ENCODE measurements at regions not wholly inside any gene's neighbourhood (a gene's known extent, or its start where the extent isn't known, plus 50 kb on each side); places are given as distances from the start of the nearest gene placed in this dataset.

GRCh38 chr10:3395458-3395861, 222.9 kb upstream of the PITRM1 start:
- FAIRE-seq (no peak), DNase-seq (ENCODE audit: low read depth, low spot score) (no peak)
- Histone ChIP-seq H3K9ac (replicated peaks; ENCODE audit: extremely low read depth, insufficient read depth, low read length) (no peak overlapping the region), H3K9me1 (replicated peaks; ENCODE audit: control insufficient read depth, extremely low read depth, insufficient read depth, low read length) (no peaks in the 10 kb centered on the region), H3K36me3 (ENCODE audit: control insufficient read depth in 2 of 2, extremely low read depth in 1 of 2, insufficient read depth in 2 of 2, low read length in 2 of 2) (no peaks in the 10 kb centered on the region), H3K79me2 (ENCODE audit: control insufficient read depth, insufficient read depth, low read length) (no peaks in the 10 kb centered on the region), H3K4me2 (ENCODE audit: insufficient read depth, low read length) (no peak overlapping the region), H3K27ac (ENCODE audit: insufficient read depth, low read depth, low read length) (no peak overlapping the region), H3K9me3 (replicated peaks; ENCODE audit: control insufficient read depth, insufficient read depth, low read length) (no peaks in the 10 kb centered on the region), H3K27me3 (ENCODE audit: control insufficient read depth in 2 of 2, insufficient read depth in 2 of 2, low read length in 2 of 2) (no peaks in the 10 kb centered on the region), H3K4me3 (replicated peaks in 1 of 3; ENCODE audit: insufficient read depth in 1 of 3, low read depth in 1 of 3, low read length in 3 of 3) (no peak overlapping the region), H4K20me1 (replicated peaks; ENCODE audit: control insufficient read depth, extremely low read depth, insufficient read depth, low read length) (no peaks in the 10 kb centered on the region), H2AFZ (ENCODE audit: low read depth, low read length) (no peak overlapping the region), H3K4me1 (ENCODE audit: control insufficient read depth, extremely low read depth, insufficient read depth, low read length) (peaks cover 18% of the 10 kb centered on the region)
- dilution Hi-C loops (cut with MboI; ENCODE audit: extremely low pct_ligation_motif_present, low sequenced_read_pairs), result no loop called here
- intact Hi-C loops (cut with micrococcal nuclease), result no loop called here
- CTCF ChIA-PET, result no interaction called here
- POLR2A ChIA-PET, result no interaction called here
- no TSS peak for BruUV-seq (replicated peaks)
- TF ChIP-seq JUN (IDR thresholded peaks at IDR 0.05; ENCODE audit: borderline replicate concordance, insufficient read depth, insufficient read length, low read depth), result no peak
- no peak for TF ChIP-seq POLR2AphosphoS5 (IDR thresholded peaks at IDR 0.05; ENCODE audit: insufficient read depth, low read depth, low read length)
- no peak for TF ChIP-seq GATA2 (IDR thresholded peaks at IDR 0.05; ENCODE audit: insufficient read depth, insufficient read length, low read depth, low read length)
- TF ChIP-seq POLR2A (IDR thresholded peaks at IDR 0.05; ENCODE audit: low read depth, low read length), result no peak
- no peak for TF ChIP-seq MYC (IDR thresholded peaks at IDR 0.05; ENCODE audit: low read depth, low read length)
- no peak for TF ChIP-seq FOS (IDR thresholded peaks at IDR 0.05; ENCODE audit: borderline replicate concordance, insufficient read depth, low read length)

- Histone ChIP-seq H2AFZ (ENCODE audit: low read depth, low read length) (no peak overlapping the region), H3K4me3 (replicated peaks in 1 of 3; ENCODE audit: insufficient read depth in 1 of 3, low read depth in 1 of 3, low read length in 3 of 3) (no peak overlapping the region), H3K36me3 (ENCODE audit: control insufficient read depth in 2 of 2, extremely low read depth in 1 of 2, insufficient read depth in 2 of 2, low read length in 2 of 2) (no peaks in the 10 kb centered on the region), H3K27ac (ENCODE audit: insufficient read depth, low read depth, low read length) (no peak overlapping the region), H3K79me2 (ENCODE audit: control insufficient read depth, insufficient read depth, low read length) (no peaks in the 10 kb centered on the region), H3K27me3 (ENCODE audit: control insufficient read depth in 2 of 2, insufficient read depth in 2 of 2, low read length in 2 of 2) (no peaks in the 10 kb centered on the region), H3K9me1 (replicated peaks; ENCODE audit: control insufficient read depth, extremely low read depth, insufficient read depth, low read length) (no peaks in the 10 kb centered on the region), H3K9me3 (replicated peaks; ENCODE audit: control insufficient read depth, insufficient read depth, low read length) (no peaks in the 10 kb centered on the region), H4K20me1 (replicated peaks; ENCODE audit: control insufficient read depth, extremely low read depth, insufficient read depth, low read length) (no peaks in the 10 kb centered on the region), H3K9ac (replicated peaks; ENCODE audit: extremely low read depth, insufficient read depth, low read length) (no peak overlapping the region), H3K4me1 (ENCODE audit: control insufficient read depth, extremely low read depth, insufficient read depth, low read length) (peaks cover 14% of the 10 kb centered on the region), H3K4me2 (ENCODE audit: insufficient read depth, low read length) (no peak overlapping the region)
- FAIRE-seq (no peak), DNase-seq (ENCODE audit: low read depth, low spot score) (no peak)
- no TSS peak for BruUV-seq (replicated peaks)
- CTCF ChIA-PET, result no interaction called here
- dilution Hi-C loops (cut with MboI; ENCODE audit: extremely low pct_ligation_motif_present, low sequenced_read_pairs), result no loop called here
- intact Hi-C loops (cut with micrococcal nuclease), result no loop called here
- POLR2A ChIA-PET, result interaction anchor here (0.5 kb wide), 1 partner anchor 9 kb away, joined by 4 read pairs; no protein-coding TSS in a partner anchor
- no peak for TF ChIP-seq MYC (IDR thresholded peaks at IDR 0.05; ENCODE audit: low read depth, low read length)
- no peak for TF ChIP-seq JUN (IDR thresholded peaks at IDR 0.05; ENCODE audit: borderline replicate concordance, insufficient read depth, insufficient read length, low read depth)
- no peak for TF ChIP-seq POLR2A (IDR thresholded peaks at IDR 0.05; ENCODE audit: low read depth, low read length)
- no peak for TF ChIP-seq GATA2 (IDR thresholded peaks at IDR 0.05; ENCODE audit: insufficient read depth, insufficient read length, low read depth, low read length)
- no peak for TF ChIP-seq FOS (IDR thresholded peaks at IDR 0.05; ENCODE audit: borderline replicate concordance, insufficient read depth, low read length)
- TF ChIP-seq EZH2 (IDR thresholded peaks at IDR 0.05; ENCODE audit: borderline replicate concordance, low read depth, low read length, severe bottlenecking), result no peak
- TF ChIP-seq POLR2AphosphoS5 (IDR thresholded peaks at IDR 0.05; ENCODE audit: insufficient read depth, low read depth, low read length), result no peak
- TF ChIP-seq CTCF (IDR thresholded peaks at IDR 0.05; ENCODE audit: extremely low read depth in 1 of 2, insufficient read depth in 1 of 2, low read depth in 1 of 2, low read length in 2 of 2), result no peak
- TF ChIP-seq MAX (IDR thresholded peaks at IDR 0.05; ENCODE audit: insufficient read depth, insufficient read length), result no peak
These were observed 222.5 kb upstream of the PITRM1 start for GRCh38 chr10:3395041-3395440.
